Breast epithelium (tissue), 4 donors: ENCODE measurements at regions not wholly inside any gene's neighbourhood (a gene's known extent, or its start where the extent isn't known, plus 50 kb on each side); places are given as distances from the start of the nearest gene placed in this dataset.

Source experiments
- DNase-seq, 2 donors: peaks; one replicate each; pipeline ENCODE4 v3.0.0-alpha.2; 2019; ENCODE audit warnings: low spot score in 2 of 2
- H3K27ac ChIP-seq, 2 donors: fragments of 200-600 bp; sonication (generic) in 1 of 2; one replicate each; pipeline ENCODE4 v1.5.1; 2016 to 2019; ENCODE audit warnings: mild to moderate bottlenecking in 1 of 2
- H3K27me3 ChIP-seq, 2 donors: fragments of 200-600 bp; sonication (generic) in 1 of 2; one replicate each; pipeline versions ENCODE4 v1.5.1 to v1.6.0; 2017 to 2019; ENCODE audit warnings: control low read depth in 1 of 2, mild to moderate bottlenecking in 1 of 2
- H3K36me3 ChIP-seq: fragments of 200-600 bp; one replicate; pipeline ENCODE4 v1.5.1; 2019
- H3K4me1 ChIP-seq, 2 donors: fragments of 200-600 bp; sonication (generic); one replicate each; pipeline ENCODE4 v1.5.1; 2016 to 2019; ENCODE audit warnings: control low read depth in 1 of 2
- H3K4me3 ChIP-seq, 3 donors: fragments of 200-600 bp; sonication (generic); 1 replicate in 2 of 3; 2 replicates in 1 of 3; pipeline ENCODE4 v1.5.1; 2016 to 2019; ENCODE audit warnings: mild to moderate bottlenecking in 3 of 3, moderate library complexity in 2 of 3
- H3K9me3 ChIP-seq, 2 donors: fragments of 200-600 bp; sonication (generic) in 1 of 2; one replicate each; pipeline ENCODE4 v1.5.1; 2016 to 2019; ENCODE audit warnings: control low read depth in 1 of 2
- CTCF ChIP-seq, 3 donors: fragments of 450-650 bp; IDR thresholded peaks; one replicate each; pipeline ENCODE4 v1.5.1; 2016 to 2017; ENCODE audit warnings: antibody characterized with exemption in 3 of 3, mild to moderate bottlenecking in 3 of 3, moderate library complexity in 3 of 3
- POLR2A ChIP-seq: fragments of 450-650 bp; IDR thresholded peaks from one replicate; pipeline ENCODE4 v1.6.1; 2016; ENCODE audit warnings: antibody characterized with exemption, mild to moderate bottlenecking, moderate library complexity
- POLR2AphosphoS5 ChIP-seq, 3 donors: sonication (generic); formaldehyde crosslinking; IDR thresholded peaks; one replicate each; pipeline ENCODE4 v1.6.1; 2017; ENCODE audit warnings: antibody characterized with exemption in 3 of 3
- intact Hi-C: fragments of 100-400 bp; cut with DNase I; formaldehyde crosslinking; loops from one replicate; pipeline ENCODE4 v1.15.1; 2023; ENCODE audit warnings: low total_unique reads

- no peak for TF ChIP-seq POLR2AphosphoS5 (IDR thresholded peaks at IDR 0.05)
- TF ChIP-seq CTCF (IDR thresholded peaks at IDR 0.05), result no peak
- TF ChIP-seq POLR2A, result no peak
- H3K4me1 ChIP-seq, result no peaks in the 10 kb centered on the region
- H3K27ac ChIP-seq, result no peak overlapping the region
- no peaks in the 10 kb centered on the region for H3K36me3 ChIP-seq
- no peak for DNase-seq
- intact Hi-C loops, result no loop called here
- H3K9me3 ChIP-seq, result peaks cover 4 to 29% of the 10 kb centered on the region in 2 donors
- no peak overlapping the region for H3K4me3 ChIP-seq
- H3K27me3 ChIP-seq, result no peaks in the 10 kb centered on the region
These were observed 261.1 kb upstream of the NR4A3 start for GRCh38 chr9:99560561-99560960.

GRCh38 chr9:99561509-99561917 lies 260.2 kb upstream of the NR4A3 start:
- H3K27ac ChIP-seq, result no peak overlapping the region
- no peaks in the 10 kb centered on the region for H3K4me1 ChIP-seq
- H3K36me3 ChIP-seq, result no peaks in the 10 kb centered on the region
- H3K27me3 ChIP-seq, result no peaks in the 10 kb centered on the region
- no peak for DNase-seq
- TF ChIP-seq CTCF (IDR thresholded peaks at IDR 0.05), result no peak
- TF ChIP-seq POLR2AphosphoS5 (IDR thresholded peaks at IDR 0.05), result no peak
- TF ChIP-seq POLR2A, result no peak
- no peak overlapping the region for H3K4me3 ChIP-seq
- H3K9me3 ChIP-seq, result peaks cover 4 to 25% of the 10 kb centered on the region in 2 donors
- intact Hi-C loops, result no loop called here

- intact Hi-C loops, result no loop called here
- Histone ChIP-seq H3K27me3 (no peaks in the 10 kb centered on the region), H3K4me3 (no peak overlapping the region)
These were observed 259.6 kb upstream of the NR4A3 start for GRCh38 chr9:99561961-99562565.

GRCh38 chr9:99563364-99563763 lies 258.3 kb upstream of the NR4A3 start:
- Histone ChIP-seq H3K36me3 (no peaks in the 10 kb centered on the region), H3K27me3 (no peaks in the 10 kb centered on the region), H3K9me3 (peaks cover 0 to 6% of the 10 kb centered on the region in 2 donors), H3K4me1 (no peaks in the 10 kb centered on the region), H3K4me3 (no peak overlapping the region), H3K27ac (no peak overlapping the region)
- no peak for TF ChIP-seq POLR2AphosphoS5 (IDR thresholded peaks at IDR 0.05)
- TF ChIP-seq POLR2A, result no peak
- TF ChIP-seq CTCF (IDR thresholded peaks at IDR 0.05), result no peak
- intact Hi-C loops, result no loop called here
- DNase-seq, result no peak

More at GRCh38 chr9:99561961-99562565, 259.6 kb upstream of the NR4A3 start:
- peaks cover 3 to 19% of the 10 kb centered on the region in 2 donors for H3K9me3 ChIP-seq
- no peaks in the 10 kb centered on the region for H3K36me3 ChIP-seq
- no peak overlapping the region for H3K27ac ChIP-seq
- no peak for DNase-seq
- TF ChIP-seq CTCF (IDR thresholded peaks at IDR 0.05), result no peak
- TF ChIP-seq POLR2AphosphoS5 (IDR thresholded peaks at IDR 0.05), result no peak
- no peak for TF ChIP-seq POLR2A
- H3K4me1 ChIP-seq, result no peaks in the 10 kb centered on the region

DNA sequence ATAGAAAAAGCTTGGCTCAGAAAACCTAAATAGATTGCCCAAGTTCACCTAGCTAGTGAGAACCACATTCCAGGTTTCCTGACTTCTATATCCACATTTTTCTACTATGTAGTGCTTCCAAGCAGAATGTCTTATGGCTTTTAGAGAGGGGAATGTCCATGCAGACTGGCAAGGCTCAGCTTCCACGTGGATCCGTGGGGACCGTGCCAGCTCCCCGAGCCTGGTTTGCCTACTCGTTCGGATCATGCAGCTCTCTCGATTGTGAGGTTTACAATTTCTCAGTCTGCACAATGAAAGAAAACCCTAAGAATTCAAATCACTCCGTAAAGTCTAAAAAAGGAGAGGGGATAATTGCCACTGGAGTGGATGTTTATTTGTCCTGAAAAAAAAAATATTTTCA lies 256.5 kb upstream of the NR4A3 start:
- H3K4me3 ChIP-seq, result no peak overlapping the region
- intact Hi-C loops, result no loop called here
- no peaks in the 10 kb centered on the region for H3K4me1 ChIP-seq
- no peak for TF ChIP-seq POLR2AphosphoS5 (IDR thresholded peaks at IDR 0.05)
- H3K27ac ChIP-seq, result no peak overlapping the region
- no peaks in the 10 kb centered on the region for H3K36me3 ChIP-seq
- no peaks in the 10 kb centered on the region for H3K9me3 ChIP-seq
- no peak for DNase-seq
- no peaks in the 10 kb centered on the region for H3K27me3 ChIP-seq
